OCI-LY1 (cell line): ENCODE measurements at regions not wholly inside any gene's neighbourhood (a gene's known extent, or its start where the extent isn't known, plus 50 kb on each side); places are given as distances from the start of the nearest gene placed in this dataset.

Experiments
- H2AFZ ChIP-seq: fragments of 200-600 bp; sonication (generic), shearing (Covaris generic); 2 replicates; pipeline ENCODE4 v1.6.0; 2014; ENCODE audit warnings: antibody characterized with exemption, mild to moderate bottlenecking, low read length
- H3F3A ChIP-seq: fragments of 200-600 bp; sonication (generic), shearing (Covaris generic); 2 replicates; pipeline ENCODE4 v1.6.0; 2014; ENCODE audit warnings: mild to moderate bottlenecking, antibody characterized with exemption, low read length, moderate library complexity; ENCODE audit not compliant: insufficient read depth
- H3K27ac ChIP-seq: fragments of 200-600 bp; sonication (generic); 2 replicates; pipeline ENCODE4 v1.5.1; 2014; ENCODE audit warnings: low read length, mixed run types, mild to moderate bottlenecking, low read depth; ENCODE audit not compliant: poor library complexity, severe bottlenecking
- H3K27me3 ChIP-seq: fragments of 200-600 bp; sonication (generic); 2 replicates; pipeline ENCODE4 v1.6.0; 2014; ENCODE audit warnings: antibody characterized with exemption, mild to moderate bottlenecking, low read length, moderate library complexity; ENCODE audit not compliant: insufficient read depth
- H3K36me3 ChIP-seq: fragments of 200-600 bp; sonication (generic); 2 replicates; pipeline ENCODE4 v1.6.1; 2014; ENCODE audit warnings: mild to moderate bottlenecking, antibody characterized with exemption, low read length, moderate library complexity, mixed read lengths; ENCODE audit not compliant: insufficient read depth
- H3K4me1 ChIP-seq: fragments of 200-600 bp; sonication (generic); 2 replicates; pipeline ENCODE4 v1.5.1; 2014; ENCODE audit warnings: mild to moderate bottlenecking, low read length, moderate library complexity; ENCODE audit not compliant: insufficient read depth, severe bottlenecking
- H3K4me2 ChIP-seq: fragments of 200-600 bp; sonication (generic), shearing (Covaris generic); 2 replicates; pipeline ENCODE4 v1.6.1; 2014; ENCODE audit warnings: low read length
- H3K4me3 ChIP-seq: fragments of 200-600 bp; sonication (generic); 2 replicates; pipeline ENCODE4 v1.5.1; 2014; ENCODE audit warnings: low read length, low read depth, mild to moderate bottlenecking, mixed read lengths; ENCODE audit not compliant: poor library complexity, severe bottlenecking
- H3K79me2 ChIP-seq: fragments of 200-600 bp; shearing (Covaris generic); 2 replicates; pipeline ENCODE4 v1.6.1; 2016; ENCODE audit warnings: mixed run types, low read length, mixed read lengths; ENCODE audit not compliant: insufficient read depth
- H3K9ac ChIP-seq: fragments of 200-600 bp; sonication (generic), shearing (Covaris generic); 2 replicates; pipeline ENCODE4 v1.6.1; 2014; ENCODE audit warnings: mild to moderate bottlenecking, low read length, mixed read lengths
- H3K9me2 ChIP-seq: fragments of 200-600 bp; sonication (generic), shearing (Covaris generic); 2 replicates; pipeline ENCODE4 v1.6.1; 2014; ENCODE audit warnings: low read depth, mild to moderate bottlenecking, low read length, mixed read lengths
- H3K9me3 ChIP-seq: fragments of 200-600 bp; shearing (Covaris generic); 2 replicates; pipeline ENCODE4 v1.6.1; 2014; ENCODE audit warnings: low read length, mixed read lengths
- H4K20me1 ChIP-seq: fragments of 200-600 bp; sonication (generic), shearing (Covaris generic); 2 replicates; pipeline ENCODE4 v1.6.0; 2016; ENCODE audit warnings: mild to moderate bottlenecking, low read length; ENCODE audit not compliant: insufficient read depth
- EZH2 ChIP-seq: fragments of 200-600 bp; sonication (generic), shearing (Covaris generic); IDR thresholded peaks from 2 replicates; pipeline ENCODE4 v1.8.0; 2017; ENCODE audit warnings: borderline replicate concordance, mixed run types, mild to moderate bottlenecking, antibody characterized with exemption, low read length, moderate library complexity, mixed read lengths
- TF ChIP-seq, protein P1 (sequence below): fragments of 200-600 bp; sonication (generic), shearing (Covaris generic); IDR thresholded peaks from 2 replicates; pipeline ENCODE4 v1.5.1; 2017; ENCODE audit warnings: mild to moderate bottlenecking, antibody characterized with exemption, low read length, moderate library complexity, mixed read lengths

GRCh38 chr16:55248494-55248893 is 75.5 kb upstream of the IRX6 start:
- Histone ChIP-seq H2AFZ (no peak overlapping the region), H3K4me1 (no peaks in the 10 kb centered on the region), H3K9ac (no peak overlapping the region), H4K20me1 (no peaks in the 10 kb centered on the region), H3K9me2 (no peaks in the 10 kb centered on the region), H3K79me2 (no peaks in the 10 kb centered on the region), H3K36me3 (no peaks in the 10 kb centered on the region), H3K4me2 (no peak overlapping the region), H3K27ac (no peak overlapping the region), H3K9me3 (no peaks in the 10 kb centered on the region), H3K4me3 (no peak overlapping the region), H3K27me3 (no peaks in the 10 kb centered on the region), H3F3A (no peaks in the 10 kb centered on the region)
- TF ChIP-seq, protein P1, sequence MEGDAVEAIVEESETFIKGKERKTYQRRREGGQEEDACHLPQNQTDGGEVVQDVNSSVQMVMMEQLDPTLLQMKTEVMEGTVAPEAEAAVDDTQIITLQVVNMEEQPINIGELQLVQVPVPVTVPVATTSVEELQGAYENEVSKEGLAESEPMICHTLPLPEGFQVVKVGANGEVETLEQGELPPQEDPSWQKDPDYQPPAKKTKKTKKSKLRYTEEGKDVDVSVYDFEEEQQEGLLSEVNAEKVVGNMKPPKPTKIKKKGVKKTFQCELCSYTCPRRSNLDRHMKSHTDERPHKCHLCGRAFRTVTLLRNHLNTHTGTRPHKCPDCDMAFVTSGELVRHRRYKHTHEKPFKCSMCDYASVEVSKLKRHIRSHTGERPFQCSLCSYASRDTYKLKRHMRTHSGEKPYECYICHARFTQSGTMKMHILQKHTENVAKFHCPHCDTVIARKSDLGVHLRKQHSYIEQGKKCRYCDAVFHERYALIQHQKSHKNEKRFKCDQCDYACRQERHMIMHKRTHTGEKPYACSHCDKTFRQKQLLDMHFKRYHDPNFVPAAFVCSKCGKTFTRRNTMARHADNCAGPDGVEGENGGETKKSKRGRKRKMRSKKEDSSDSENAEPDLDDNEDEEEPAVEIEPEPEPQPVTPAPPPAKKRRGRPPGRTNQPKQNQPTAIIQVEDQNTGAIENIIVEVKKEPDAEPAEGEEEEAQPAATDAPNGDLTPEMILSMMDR = no peak
- no peak for TF ChIP-seq EZH2

DNA sequence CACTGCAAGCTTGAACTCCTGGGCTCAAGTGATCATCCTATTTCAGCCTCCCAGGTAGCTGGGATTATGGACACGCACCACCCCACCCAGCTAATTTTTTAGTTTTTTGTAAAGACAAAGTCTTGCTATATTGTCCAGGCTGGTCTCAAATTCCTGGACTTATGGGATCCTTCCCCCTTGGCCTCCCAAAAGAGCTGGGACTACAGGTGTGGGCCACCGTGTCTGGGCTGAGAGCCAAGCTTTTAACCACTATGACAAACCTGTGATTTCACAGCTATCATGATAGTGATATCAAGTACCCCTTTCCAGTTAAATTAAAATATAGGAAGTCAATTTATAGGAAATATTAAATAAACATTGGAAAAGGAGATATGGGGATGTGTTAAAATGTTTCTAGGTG is 74.6 kb upstream of the IRX6 start:
- Histone ChIP-seq H3K9me3 (no peaks in the 10 kb centered on the region), H3K9me2 (no peaks in the 10 kb centered on the region), H3K4me1 (no peaks in the 10 kb centered on the region), H3F3A (no peaks in the 10 kb centered on the region), H3K9ac (no peak overlapping the region), H3K36me3 (no peaks in the 10 kb centered on the region), H3K4me3 (no peak overlapping the region), H3K79me2 (no peaks in the 10 kb centered on the region), H4K20me1 (no peaks in the 10 kb centered on the region), H3K27me3 (no peaks in the 10 kb centered on the region), H3K27ac (no peak overlapping the region), H3K4me2 (no peak overlapping the region), H2AFZ (no peak overlapping the region)
- TF ChIP-seq EZH2 = no peak
- TF ChIP-seq, protein P1 = no peak

- H3K9me2 ChIP-seq = no peaks in the 10 kb centered on the region
- no peaks in the 10 kb centered on the region for H3F3A ChIP-seq
- H3K4me3 ChIP-seq = no peak overlapping the region
- H3K4me1 ChIP-seq = no peaks in the 10 kb centered on the region
- H3K4me2 ChIP-seq = no peak overlapping the region
- H3K79me2 ChIP-seq = no peaks in the 10 kb centered on the region
- no peak overlapping the region for H3K27ac ChIP-seq
- no peaks in the 10 kb centered on the region for H3K36me3 ChIP-seq
- no peaks in the 10 kb centered on the region for H3K27me3 ChIP-seq
- no peak overlapping the region for H2AFZ ChIP-seq
- no peaks in the 10 kb centered on the region for H3K9me3 ChIP-seq
- H4K20me1 ChIP-seq = no peaks in the 10 kb centered on the region
- no peak for TF ChIP-seq EZH2
- H3K9ac ChIP-seq = no peak overlapping the region
Observed at GRCh38 chr16:55249936-55250335, 74.1 kb upstream of the IRX6 start.

GRCh38 chr16:55250701-55251100 is 73.3 kb upstream of the IRX6 start:
- no peaks in the 10 kb centered on the region for H3K36me3 ChIP-seq
- no peaks in the 10 kb centered on the region for H3F3A ChIP-seq
- H3K4me2 ChIP-seq = no peak overlapping the region
- H3K79me2 ChIP-seq = no peaks in the 10 kb centered on the region
- H4K20me1 ChIP-seq = no peaks in the 10 kb centered on the region
- H3K4me1 ChIP-seq = no peaks in the 10 kb centered on the region
- H3K4me3 ChIP-seq = no peak overlapping the region
- H3K27me3 ChIP-seq = no peaks in the 10 kb centered on the region
- TF ChIP-seq, protein P1 = no peak
- no peak for TF ChIP-seq EZH2
- no peaks in the 10 kb centered on the region for H3K9me2 ChIP-seq
- no peaks in the 10 kb centered on the region for H3K9me3 ChIP-seq
- no peak overlapping the region for H3K27ac ChIP-seq
- H2AFZ ChIP-seq = no peak overlapping the region
- no peak overlapping the region for H3K9ac ChIP-seq
